Adrenal gland (tissue), 5 donors: ENCODE measurements at regions not wholly inside any gene's neighbourhood (a gene's known extent, or its start where the extent isn't known, plus 50 kb on each side); places are given as distances from the start of the nearest gene placed in this dataset.

Source experiments
- POLR2A ChIP-seq, 2 donors: fragments of 450-650 bp; IDR thresholded peaks; one replicate each; pipeline ENCODE4 v1.6.1; 2017; ENCODE audit warnings: antibody characterized with exemption in 2 of 2, mild to moderate bottlenecking in 2 of 2, moderate library complexity in 1 of 2
- TF ChIP-seq, protein P1 (sequence below), 6 experiments: fragments of 450-650 bp in 4 of 6; fragments of 200-600 bp in 2 of 6; sonication (generic) in 1 of 6; IDR thresholded peaks; 1 replicate in 5 of 6; 2 replicates in 1 of 6; pipeline versions ENCODE4 v1.5.1 to v1.8.0; 2016 to 2021; ENCODE audit warnings: antibody characterized with exemption in 6 of 6, mild to moderate bottlenecking in 2 of 6, moderate library complexity in 1 of 6
- donor health status: DM: no; HTN: no; CAD: no.

- TF ChIP-seq, protein P1, sequence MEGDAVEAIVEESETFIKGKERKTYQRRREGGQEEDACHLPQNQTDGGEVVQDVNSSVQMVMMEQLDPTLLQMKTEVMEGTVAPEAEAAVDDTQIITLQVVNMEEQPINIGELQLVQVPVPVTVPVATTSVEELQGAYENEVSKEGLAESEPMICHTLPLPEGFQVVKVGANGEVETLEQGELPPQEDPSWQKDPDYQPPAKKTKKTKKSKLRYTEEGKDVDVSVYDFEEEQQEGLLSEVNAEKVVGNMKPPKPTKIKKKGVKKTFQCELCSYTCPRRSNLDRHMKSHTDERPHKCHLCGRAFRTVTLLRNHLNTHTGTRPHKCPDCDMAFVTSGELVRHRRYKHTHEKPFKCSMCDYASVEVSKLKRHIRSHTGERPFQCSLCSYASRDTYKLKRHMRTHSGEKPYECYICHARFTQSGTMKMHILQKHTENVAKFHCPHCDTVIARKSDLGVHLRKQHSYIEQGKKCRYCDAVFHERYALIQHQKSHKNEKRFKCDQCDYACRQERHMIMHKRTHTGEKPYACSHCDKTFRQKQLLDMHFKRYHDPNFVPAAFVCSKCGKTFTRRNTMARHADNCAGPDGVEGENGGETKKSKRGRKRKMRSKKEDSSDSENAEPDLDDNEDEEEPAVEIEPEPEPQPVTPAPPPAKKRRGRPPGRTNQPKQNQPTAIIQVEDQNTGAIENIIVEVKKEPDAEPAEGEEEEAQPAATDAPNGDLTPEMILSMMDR (IDR thresholded peaks at IDR 0.05), result no peak
- no peak for TF ChIP-seq POLR2A (IDR thresholded peaks at IDR 0.05)
Measured at GRCh38 chr6:106903299-106903698, 71.2 kb downstream of the CD24 start.
